ENCODE measurements at regions not wholly inside any gene's neighbourhood (a gene's known extent, or its start where the extent isn't known, plus 50 kb on each side); places are given as distances from the start of the nearest gene placed in this dataset.

- TF ChIP-seq CTCF (IDR thresholded peaks at IDR 0.05) = no peak
- TF ChIP-seq POLR2AphosphoS5 (IDR thresholded peaks at IDR 0.05) = no peak
These were observed 68.1 kb upstream of the SOX21 start for GRCh38 chr13:94780421-94780820.

Measured in prostate gland (tissue), 2 donors.